ENCODE measurements at regions not wholly inside any gene's neighbourhood (a gene's known extent, or its start where the extent isn't known, plus 50 kb on each side); places are given as distances from the start of the nearest gene placed in this dataset.

GRCh38 chr11:29326757-29327156, 690.1 kb downstream of the KCNA4 start:
- TF ChIP-seq, protein P1, sequence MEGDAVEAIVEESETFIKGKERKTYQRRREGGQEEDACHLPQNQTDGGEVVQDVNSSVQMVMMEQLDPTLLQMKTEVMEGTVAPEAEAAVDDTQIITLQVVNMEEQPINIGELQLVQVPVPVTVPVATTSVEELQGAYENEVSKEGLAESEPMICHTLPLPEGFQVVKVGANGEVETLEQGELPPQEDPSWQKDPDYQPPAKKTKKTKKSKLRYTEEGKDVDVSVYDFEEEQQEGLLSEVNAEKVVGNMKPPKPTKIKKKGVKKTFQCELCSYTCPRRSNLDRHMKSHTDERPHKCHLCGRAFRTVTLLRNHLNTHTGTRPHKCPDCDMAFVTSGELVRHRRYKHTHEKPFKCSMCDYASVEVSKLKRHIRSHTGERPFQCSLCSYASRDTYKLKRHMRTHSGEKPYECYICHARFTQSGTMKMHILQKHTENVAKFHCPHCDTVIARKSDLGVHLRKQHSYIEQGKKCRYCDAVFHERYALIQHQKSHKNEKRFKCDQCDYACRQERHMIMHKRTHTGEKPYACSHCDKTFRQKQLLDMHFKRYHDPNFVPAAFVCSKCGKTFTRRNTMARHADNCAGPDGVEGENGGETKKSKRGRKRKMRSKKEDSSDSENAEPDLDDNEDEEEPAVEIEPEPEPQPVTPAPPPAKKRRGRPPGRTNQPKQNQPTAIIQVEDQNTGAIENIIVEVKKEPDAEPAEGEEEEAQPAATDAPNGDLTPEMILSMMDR (conservative IDR thresholded peaks at IDR 0.05; ENCODE audit: low read depth, low read length): no peak
- DNase-seq (ENCODE audit: low read depth): no peak
- no peak overlapping the region for H3K4me3 ChIP-seq (ENCODE audit: low read depth, low read length)

- DNase-seq (ENCODE audit: low read depth): no peak
- TF ChIP-seq, protein P1 (conservative IDR thresholded peaks at IDR 0.05; ENCODE audit: low read depth, low read length): no peak
- no peak overlapping the region for H3K4me3 ChIP-seq (ENCODE audit: low read depth, low read length)
These were observed 692.5 kb downstream of the KCNA4 start for GRCh38 chr11:29324328-29324727.

DNA sequence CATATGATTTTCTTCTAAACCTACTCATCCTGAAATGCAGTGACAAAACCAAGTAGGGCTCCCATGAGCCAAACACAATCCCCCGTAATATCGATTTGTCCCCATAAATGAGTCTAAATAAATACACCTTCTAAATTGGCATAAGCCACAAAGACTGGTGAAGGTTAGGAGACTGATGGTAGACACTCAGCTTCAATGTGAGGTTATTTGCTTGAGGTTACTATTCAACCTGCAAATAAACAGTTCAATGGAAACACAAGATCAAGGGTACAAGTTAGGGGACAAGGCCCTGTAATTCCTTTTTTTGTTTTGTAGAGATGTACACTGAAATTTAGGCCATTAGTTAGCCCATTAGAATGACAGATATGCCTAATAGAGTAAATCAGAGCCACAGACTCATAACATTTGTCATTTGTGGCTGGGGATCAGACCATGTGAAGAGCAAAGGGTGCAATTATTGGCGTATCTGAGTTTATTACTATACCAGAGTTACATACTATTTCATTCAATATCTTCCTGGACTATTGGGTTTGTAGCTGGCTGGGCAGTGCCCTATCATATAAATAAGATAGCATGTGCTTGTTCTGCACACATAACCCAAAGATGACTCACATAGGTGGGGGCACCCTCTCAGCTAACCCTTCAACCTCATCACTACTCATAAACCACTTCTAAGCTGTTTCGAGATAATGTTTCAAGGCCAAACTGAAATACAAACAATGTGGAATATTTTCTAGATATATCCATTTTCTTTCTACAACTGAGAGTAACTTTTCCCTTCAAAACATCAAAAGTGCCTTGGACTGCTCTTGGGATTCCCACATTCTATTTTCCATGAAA, 695.3 kb downstream of the KCNA4 start:
- no peak for DNase-seq (ENCODE audit: low read depth)
- TF ChIP-seq, protein P1 (conservative IDR thresholded peaks at IDR 0.05; ENCODE audit: low read depth, low read length): no peak
- H3K4me3 ChIP-seq (ENCODE audit: low read depth, low read length): no peak overlapping the region

GRCh38 chr11:29320196-29320595, 696.6 kb downstream of the KCNA4 start:
- TF ChIP-seq, protein P1 (conservative IDR thresholded peaks at IDR 0.05; ENCODE audit: low read depth, low read length): no peak
- no peak for DNase-seq (ENCODE audit: low read depth)
- H3K4me3 ChIP-seq (ENCODE audit: low read depth, low read length): no peak overlapping the region

DNA sequence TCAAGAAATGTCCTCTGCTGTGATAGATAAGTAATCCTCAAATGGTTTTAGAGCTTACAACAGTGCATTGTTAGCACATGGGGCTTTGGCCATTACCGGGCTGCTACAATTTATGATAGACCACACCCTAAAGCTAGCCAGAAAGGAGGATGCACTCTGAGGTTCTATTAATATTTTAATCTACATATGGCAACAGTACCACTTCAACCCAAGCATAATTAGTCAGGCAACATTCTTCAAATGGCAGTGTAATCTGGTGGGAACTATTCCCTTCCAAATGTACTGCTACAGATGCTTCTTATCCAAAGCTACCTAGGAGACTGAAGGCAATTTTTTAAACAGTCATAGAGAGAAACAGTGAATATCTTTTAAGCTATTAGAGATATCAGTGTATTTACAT, 697.6 kb downstream of the KCNA4 start:
- no peak overlapping the region for H3K4me3 ChIP-seq (ENCODE audit: low read depth, low read length)
- TF ChIP-seq, protein P1 (conservative IDR thresholded peaks at IDR 0.05; ENCODE audit: low read depth, low read length): no peak
- no peak for DNase-seq (ENCODE audit: low read depth)

- no peak overlapping the region for H3K4me3 ChIP-seq (ENCODE audit: low read depth, low read length)
- peak; percentile 71 for DNase-seq (ENCODE audit: low read depth)
- TF ChIP-seq, protein P1 (conservative IDR thresholded peaks at IDR 0.05; ENCODE audit: low read depth, low read length): no peak
These were observed 698.5 kb downstream of the KCNA4 start for GRCh38 chr11:29318134-29318845.

Data from epithelial cell of proximal tubule (primary cell).